NCI-H2081 treated with DMSO at 0.1 percent for 48 hours (cell line): ENCODE measurements at regions not wholly inside any gene's neighbourhood (a gene's known extent, or its start where the extent isn't known, plus 50 kb on each side); places are given as distances from the start of the nearest gene placed in this dataset.
"Not testable (repeated sequence)": the region's sequence is repeated elsewhere in the genome, so short reads cannot be mapped to it uniquely, and the experiment has no call there.

Experiments
- DNase-seq: peaks from one replicate; lab custom pipeline; 2025; lab: John Stamatoyannopoulos, UW

GRCh38 chr9:42325561-42325960 is 142.1 kb downstream of the SPATA31A6 start:
- not testable (repeated sequence) for DNase-seq

DNA sequence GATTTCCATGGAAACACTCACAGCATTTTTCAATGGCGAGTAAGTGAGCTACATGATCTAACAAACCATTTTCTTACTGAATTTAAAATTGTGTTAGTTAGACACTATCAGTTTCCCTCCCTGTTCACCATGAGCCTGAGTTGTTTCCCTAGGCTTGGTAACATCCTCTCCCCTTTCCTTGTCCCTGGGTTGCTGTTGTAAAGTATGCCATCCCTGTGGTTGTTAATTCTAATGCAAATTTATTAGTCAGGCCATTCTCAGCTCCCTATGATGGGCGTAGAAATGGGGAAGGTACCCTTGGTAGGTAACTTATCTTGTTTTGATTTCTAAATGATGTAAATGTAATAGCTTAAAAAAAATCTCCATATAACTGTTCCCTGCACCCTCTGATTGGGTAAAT is 143.0 kb downstream of the SPATA31A6 start:
- not testable (repeated sequence) for DNase-seq

DNA sequence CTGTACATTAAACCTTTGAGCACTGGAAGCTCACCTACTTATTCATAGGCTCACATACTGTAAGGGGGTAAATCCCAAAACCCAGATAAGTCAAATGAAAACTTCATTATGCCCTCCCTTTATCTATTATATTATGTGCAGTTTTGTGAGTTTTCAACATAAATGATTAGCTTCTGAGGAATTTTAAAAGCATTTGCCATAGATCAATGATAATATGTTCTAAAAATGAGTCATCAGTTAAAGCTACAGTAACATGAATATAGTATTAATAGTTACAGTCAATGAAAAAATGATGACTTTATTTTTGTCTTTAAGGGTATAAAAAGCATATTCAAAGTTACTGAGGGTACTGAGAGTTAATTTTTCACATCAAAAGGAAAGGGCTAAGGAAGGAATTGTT is 151.9 kb downstream of the SPATA31A6 start:
- DNase-seq = not testable (repeated sequence)

GRCh38 chr9:42335984-42336657 is 152.7 kb downstream of the SPATA31A6 start:
- not testable (repeated sequence) for DNase-seq

DNA sequence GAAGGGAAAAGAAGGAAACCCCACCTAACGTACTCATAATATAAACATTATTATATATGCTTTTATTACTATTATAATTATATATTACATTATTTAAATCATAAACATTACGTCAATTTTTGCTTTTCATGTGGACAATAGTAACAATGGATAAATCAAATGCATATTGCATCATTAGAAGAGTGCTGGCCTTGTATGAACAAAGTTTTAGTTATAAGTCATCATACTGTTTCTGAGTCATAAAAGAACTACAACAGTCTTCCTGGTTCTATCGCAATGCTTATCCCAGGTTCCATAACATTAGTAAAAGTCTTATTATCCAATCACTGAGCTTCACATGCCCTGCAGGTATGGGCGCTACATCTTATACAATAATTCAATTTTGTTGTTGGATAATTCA is 154.8 kb downstream of the SPATA31A6 start:
- not testable (repeated sequence) for DNase-seq

DNA sequence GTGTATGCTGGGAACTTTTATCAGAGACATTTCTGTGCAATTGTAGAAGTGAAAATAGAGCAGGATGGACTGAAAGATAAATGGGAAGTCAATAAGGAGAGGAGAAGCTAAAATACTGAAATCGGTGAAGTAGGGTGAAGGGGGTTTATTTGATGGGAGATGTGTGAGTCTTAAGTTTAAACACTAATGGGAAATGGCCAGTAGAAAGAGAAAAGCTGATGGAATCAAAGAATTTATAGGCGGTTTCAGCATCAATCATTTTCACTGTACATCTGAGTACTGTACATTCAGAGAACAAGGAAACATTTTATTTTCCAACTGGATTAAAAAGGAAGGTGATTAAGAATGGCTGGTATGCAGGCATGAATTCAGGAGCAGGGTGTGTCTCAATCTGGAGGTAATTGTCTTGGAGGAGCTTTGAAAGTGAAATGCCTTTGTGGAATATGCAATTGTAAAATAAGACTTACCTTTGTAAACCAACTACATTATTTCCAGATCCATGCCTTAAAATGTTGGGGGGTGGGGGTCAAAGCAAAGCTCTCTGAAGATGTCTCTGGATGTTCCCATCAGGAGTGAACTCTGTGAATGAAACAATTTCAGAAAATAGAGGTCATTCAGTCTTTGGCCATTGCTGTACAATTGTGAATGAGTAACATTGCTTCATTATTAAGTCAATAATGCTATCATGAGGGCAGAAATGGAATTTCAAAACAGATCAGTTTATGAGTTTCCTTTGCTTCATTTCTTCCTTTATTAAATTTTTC is 156.4 kb downstream of the SPATA31A6 start:
- not testable (repeated sequence) for DNase-seq

DNA sequence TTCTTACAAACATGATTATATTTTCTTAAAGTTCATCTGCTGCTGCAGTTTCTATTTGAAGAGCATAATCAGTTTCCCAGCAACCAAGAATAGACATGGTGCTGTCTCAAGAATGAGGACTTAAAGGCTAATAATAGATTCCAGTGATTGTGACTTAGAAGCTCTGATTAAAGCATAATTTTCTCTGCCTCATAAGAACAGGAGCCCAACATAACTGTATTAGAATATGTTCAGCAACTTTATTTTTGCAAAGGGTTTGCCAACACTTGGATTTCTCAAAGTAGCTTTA is 156.9 kb downstream of the SPATA31A6 start:
- DNase-seq = not testable (repeated sequence)

- not testable (repeated sequence) for DNase-seq
These were observed 158.4 kb downstream of the SPATA31A6 start for GRCh38 chr9:42341860-42342259.

DNA sequence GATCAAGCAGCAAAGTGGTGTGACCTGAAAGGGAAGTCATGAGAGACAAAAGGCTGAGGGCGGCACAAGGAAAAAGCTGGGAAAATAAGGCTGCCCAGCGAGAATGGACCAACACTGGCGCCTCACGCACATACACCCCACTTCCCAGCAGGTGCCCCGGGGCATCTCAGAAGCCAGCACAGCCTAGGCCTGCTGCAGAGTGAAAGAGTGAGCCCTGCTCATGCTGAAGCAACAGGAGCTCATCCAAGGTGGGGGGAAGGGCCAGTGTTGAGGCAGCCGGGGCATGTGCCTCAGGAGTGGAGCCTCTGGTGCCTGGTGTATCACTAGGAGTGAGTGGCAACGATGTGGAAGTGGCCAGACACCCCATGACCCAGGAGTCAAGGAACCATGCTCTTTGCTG is 158.8 kb downstream of the SPATA31A6 start:
- DNase-seq = not testable (repeated sequence)

- not testable (repeated sequence) for DNase-seq
These were observed 161.0 kb downstream of the SPATA31A6 start for GRCh38 chr9:42344508-42344907.

DNA sequence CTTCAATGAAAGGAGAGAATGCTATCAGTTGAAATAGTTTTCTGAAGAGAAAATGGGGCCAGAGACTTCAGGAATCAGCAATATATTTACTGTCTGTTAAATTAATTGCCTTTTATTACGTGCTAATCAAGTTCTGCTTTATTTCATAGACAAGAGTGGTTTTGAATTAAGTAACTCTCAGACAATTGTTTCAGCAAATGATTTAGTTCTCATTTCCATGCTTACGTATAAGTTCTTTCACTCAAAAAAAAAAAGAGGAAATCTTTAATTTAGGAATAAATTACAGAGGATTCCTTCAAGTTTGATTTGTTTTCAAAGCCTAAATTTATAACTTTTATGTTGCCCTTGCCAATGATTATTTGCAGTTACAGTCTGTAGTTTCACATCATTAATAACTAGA is 163.5 kb downstream of the SPATA31A6 start:
- not testable (repeated sequence) for DNase-seq

GRCh38 chr9:42349181-42349580 is 165.7 kb downstream of the SPATA31A6 start:
- DNase-seq = not testable (repeated sequence)

- DNase-seq = not testable (repeated sequence)
These were observed 167.0 kb downstream of the SPATA31A6 start for GRCh38 chr9:42350412-42350811.

DNA sequence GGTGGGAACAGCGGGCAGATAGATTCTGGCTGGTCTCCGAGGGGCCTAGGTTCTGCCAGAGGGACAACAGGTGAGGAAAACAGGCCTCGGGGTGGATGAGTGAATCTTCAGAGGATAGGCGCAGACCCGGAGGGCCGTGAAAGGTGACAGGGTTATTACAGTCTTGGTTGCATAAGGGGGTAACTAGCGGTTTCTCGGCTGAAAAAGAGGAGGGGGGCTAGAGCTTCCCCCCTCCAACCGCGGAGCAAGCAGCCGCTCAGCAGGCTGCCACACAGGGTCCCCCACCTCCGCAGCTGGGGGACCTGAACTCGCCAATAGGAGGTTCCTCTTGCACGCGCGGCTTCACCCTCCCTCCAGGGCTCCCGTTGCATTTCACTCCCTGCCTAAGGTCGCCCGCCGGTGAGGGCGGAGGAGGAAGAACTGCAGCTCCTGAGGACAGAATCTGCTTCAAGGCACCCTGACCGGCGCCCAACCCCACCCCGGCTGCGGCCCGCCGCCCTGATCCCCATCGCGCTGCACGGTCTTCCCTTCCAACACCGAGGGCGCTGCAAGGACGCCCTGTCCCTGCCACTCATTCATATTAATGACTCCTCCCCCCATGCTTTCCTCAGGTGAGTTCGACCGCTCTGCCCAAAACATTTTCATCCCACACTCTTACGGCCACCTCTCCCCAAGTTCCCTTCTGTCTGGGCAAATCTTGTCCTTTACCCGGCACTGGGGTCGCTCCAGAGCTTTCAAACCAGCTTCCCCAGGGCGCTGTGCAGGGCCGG is 174.3 kb downstream of the SPATA31A6 start:
- DNase-seq = not testable (repeated sequence)

GRCh38 chr9:42358626-42359247 is 175.3 kb downstream of the SPATA31A6 start:
- not testable (repeated sequence) for DNase-seq

DNA sequence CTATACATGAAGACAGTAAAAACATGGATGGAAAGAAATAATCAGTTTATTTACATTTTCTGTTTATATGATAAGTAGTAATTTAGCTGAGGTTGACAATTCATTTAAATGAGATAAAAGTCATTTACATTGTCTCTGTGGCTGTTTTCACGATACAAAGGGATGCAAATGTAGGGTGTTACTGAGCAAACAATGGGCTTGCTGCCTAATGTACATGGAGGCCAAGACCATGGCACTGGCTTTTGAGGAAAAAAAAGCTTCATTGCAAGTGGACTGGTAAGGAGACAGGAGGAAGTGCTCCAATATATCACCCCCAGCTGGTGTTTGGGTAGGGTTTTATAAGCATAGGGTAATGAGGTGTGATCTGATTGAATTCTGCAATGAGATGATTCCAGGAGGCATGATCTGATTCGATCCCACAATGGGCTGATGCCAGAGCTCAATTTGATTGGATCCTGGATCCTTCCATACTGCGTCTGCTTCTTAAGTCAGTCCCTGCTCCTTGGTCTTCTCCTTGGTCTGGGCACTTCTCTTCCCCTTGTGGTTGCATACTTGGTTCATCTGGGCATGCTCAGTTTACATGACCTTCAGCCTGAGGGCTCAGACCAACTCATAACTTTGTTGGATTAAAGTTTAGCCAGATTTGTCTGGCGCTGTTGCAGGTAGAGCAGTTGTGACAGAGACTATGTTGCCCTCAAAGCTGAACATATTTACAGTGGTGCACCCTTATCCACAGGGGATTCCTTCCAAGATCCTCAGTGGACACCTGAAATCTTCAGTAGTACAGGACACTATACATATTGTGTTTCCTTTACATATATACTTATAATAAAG is 181.2 kb downstream of the SPATA31A6 start:
- DNase-seq = not testable (repeated sequence)

DNA sequence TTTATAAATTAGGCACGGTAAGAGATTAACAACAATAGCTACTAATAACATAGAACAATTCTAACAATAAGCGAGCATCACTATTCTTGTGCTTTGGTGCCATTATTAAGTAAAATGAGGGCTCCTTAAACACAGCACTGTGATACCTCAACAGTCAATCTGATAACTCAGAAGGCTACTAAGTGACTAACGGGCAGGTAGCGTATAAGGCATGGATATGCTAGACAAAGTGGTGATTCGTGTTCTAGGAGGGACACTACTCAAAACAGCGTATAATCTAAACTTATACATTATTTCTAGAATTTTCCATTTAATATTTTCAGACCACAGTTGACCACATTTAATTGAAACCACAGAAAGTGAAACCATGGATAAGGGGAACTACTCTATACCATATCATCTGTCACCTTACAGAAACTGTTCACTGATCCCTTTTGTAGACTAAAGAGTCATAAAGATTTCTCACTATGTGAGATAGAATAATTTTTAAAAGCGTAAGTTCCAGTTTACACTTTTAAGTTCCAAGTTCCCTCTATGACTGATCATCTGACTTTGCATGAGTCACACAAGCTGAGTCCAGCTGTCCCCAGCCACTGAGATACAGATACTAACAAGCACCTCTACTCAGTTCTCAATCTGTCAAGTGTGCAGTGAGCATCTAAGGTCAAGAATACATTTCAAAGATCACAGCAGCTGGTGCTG is 181.9 kb downstream of the SPATA31A6 start:
- DNase-seq = not testable (repeated sequence)

GRCh38 chr9:42368279-42368881 is 184.9 kb downstream of the SPATA31A6 start:
- DNase-seq = not testable (repeated sequence)

DNA sequence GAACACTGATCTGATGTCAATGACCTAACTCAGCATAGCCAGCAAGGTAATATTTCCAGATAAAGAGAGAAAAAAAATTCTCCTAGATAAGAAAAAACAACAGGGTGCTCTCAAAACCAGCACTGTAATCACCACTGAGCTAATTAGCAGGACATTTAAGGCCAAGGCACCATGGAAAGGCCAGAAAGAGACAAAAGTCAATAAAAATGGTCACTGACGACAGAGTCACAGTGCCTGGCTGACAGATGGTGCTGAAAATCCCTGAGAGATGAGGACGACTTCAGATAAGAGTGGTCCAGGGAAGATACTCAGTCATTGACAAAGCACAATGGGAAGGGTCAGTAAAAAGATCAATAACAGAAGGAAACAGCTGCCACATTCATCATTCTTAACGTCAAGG is 186.7 kb downstream of the SPATA31A6 start:
- DNase-seq = not testable (repeated sequence)

- DNase-seq = not testable (repeated sequence)
These were observed 188.0 kb downstream of the SPATA31A6 start for GRCh38 chr9:42371417-42371816.
